H9 (cell line): ENCODE measurements at regions not wholly inside any gene's neighbourhood (a gene's known extent, or its start where the extent isn't known, plus 50 kb on each side); places are given as distances from the start of the nearest gene placed in this dataset.

ENCODE experiments used
- DNase-seq: peaks from one replicate; pipeline ENCODE4 v3.0.0-alpha.2; 2017
- H2AFZ ChIP-seq: one replicate; pipeline ENCODE4 v1.6.1; 2013; ENCODE audit warnings: mild to moderate bottlenecking, low read length, control low read depth, moderate library complexity
- H2AK5ac ChIP-seq: 2 replicates; pipeline ENCODE4 v1.6.1; 2013; ENCODE audit warnings: low read length, control low read depth, mixed read lengths; ENCODE audit not compliant: insufficient read length
- H2BK120ac ChIP-seq: one replicate; pipeline ENCODE4 v1.6.1; 2013; ENCODE audit warnings: low read depth, mild to moderate bottlenecking, low read length, control low read depth, inconsistent platforms; ENCODE audit not compliant: poor library complexity, severe bottlenecking
- H2BK12ac ChIP-seq: 2 replicates; pipeline ENCODE4 v1.6.1; 2013; ENCODE audit warnings: low read length, control low read depth, mixed read lengths, low read depth; ENCODE audit not compliant: insufficient read length
- H2BK15ac ChIP-seq: 2 replicates; pipeline ENCODE4 v1.6.1; 2013; ENCODE audit warnings: low read depth, low read length, control low read depth
- H2BK20ac ChIP-seq: one replicate; pipeline ENCODE4 v1.6.1; 2013; ENCODE audit warnings: low read depth, mild to moderate bottlenecking, low read length, control low read depth, inconsistent platforms; ENCODE audit not compliant: poor library complexity, severe bottlenecking
- H2BK5ac ChIP-seq: 2 replicates; pipeline ENCODE4 v1.6.1; 2013; ENCODE audit warnings: low read length, control low read depth, mixed read lengths; ENCODE audit not compliant: insufficient read length
- H3K14ac ChIP-seq: 2 replicates; pipeline ENCODE4 v1.6.1; 2013; ENCODE audit warnings: low read length, control low read depth; ENCODE audit not compliant: insufficient read depth
- H3K18ac ChIP-seq: 2 replicates; pipeline ENCODE4 v1.6.1; 2013; ENCODE audit warnings: low read depth, mild to moderate bottlenecking, mixed read lengths, low read length, control low read depth; ENCODE audit not compliant: insufficient read length
- H3K23ac ChIP-seq: 2 replicates; pipeline ENCODE4 v1.6.1; 2013; ENCODE audit warnings: low read length, control low read depth, mixed read lengths, low read depth; ENCODE audit not compliant: insufficient read length
- H3K23me2 ChIP-seq: 2 replicates; pipeline ENCODE4 v1.6.1; 2013; ENCODE audit warnings: low read depth, mild to moderate bottlenecking, mixed read lengths, low read length, control low read depth; ENCODE audit not compliant: insufficient read length, poor library complexity, severe bottlenecking
- H3K27ac ChIP-seq: 2 replicates; pipeline ENCODE4 v1.5.1; 2013; ENCODE audit warnings: low read length, control low read depth, mixed read lengths, low read depth; ENCODE audit not compliant: insufficient read length
- H3K27me3 ChIP-seq: 2 replicates; pipeline ENCODE4 v1.6.1; 2013; ENCODE audit warnings: low read length, control low read depth, inconsistent platforms; ENCODE audit not compliant: insufficient read depth
- H3K4ac ChIP-seq: 2 replicates; pipeline ENCODE4 v1.6.1; 2013; ENCODE audit warnings: low read depth, mild to moderate bottlenecking, control low read depth, inconsistent platforms, low read length, moderate library complexity
- H3K4me1 ChIP-seq: 2 replicates; pipeline ENCODE4 v1.6.1; 2013; ENCODE audit warnings: low read length, control low read depth, inconsistent platforms; ENCODE audit not compliant: insufficient read depth
- H3K4me2 ChIP-seq: 2 replicates; pipeline ENCODE4 v1.6.1; 2013; ENCODE audit warnings: low read length, control low read depth, mixed read lengths; ENCODE audit not compliant: insufficient read length, insufficient read depth
- H3K56ac ChIP-seq: 2 replicates; pipeline ENCODE4 v1.6.1; 2013; ENCODE audit warnings: low read depth, mild to moderate bottlenecking, mixed read lengths, low read length, control low read depth; ENCODE audit not compliant: insufficient read length
- H3K79me1 ChIP-seq: 2 replicates; pipeline ENCODE4 v1.6.1; 2013; ENCODE audit warnings: low read depth, mild to moderate bottlenecking, moderate library complexity, low read length, control low read depth, inconsistent platforms; ENCODE audit not compliant: insufficient read depth, poor library complexity, severe bottlenecking
- H3K79me2 ChIP-seq: 2 replicates; pipeline ENCODE4 v1.6.1; 2013; ENCODE audit warnings: low read length, control low read depth, inconsistent platforms; ENCODE audit not compliant: insufficient read depth
- H3K9ac ChIP-seq: 2 replicates; pipeline ENCODE4 v1.6.1; 2013; ENCODE audit warnings: low read length, control low read depth, mixed read lengths; ENCODE audit not compliant: insufficient read length; ENCODE audit errors: extremely low read depth
- H3K9me3 ChIP-seq: one replicate; pipeline ENCODE4 v1.6.1; 2013; ENCODE audit warnings: low read depth, low read length, inconsistent platforms; ENCODE audit not compliant: control insufficient read depth
- H3T11ph ChIP-seq: one replicate; pipeline ENCODE4 v1.6.1; 2013; ENCODE audit warnings: mild to moderate bottlenecking, low read length, control low read depth, inconsistent platforms
- H4K20me1 ChIP-seq: one replicate; pipeline ENCODE4 v1.6.1; 2013; ENCODE audit not compliant: control insufficient read depth, insufficient read length, insufficient read depth
- H4K5ac ChIP-seq: 2 replicates; pipeline ENCODE4 v1.6.1; 2013; ENCODE audit warnings: low read depth, mild to moderate bottlenecking, mixed read lengths, low read length, control low read depth; ENCODE audit not compliant: insufficient read length
- H4K8ac ChIP-seq: replicated peaks from 2 replicates; pipeline ENCODE4 v1.6.1; 2013; ENCODE audit warnings: low read length, control low read depth, mixed read lengths, low read depth; ENCODE audit not compliant: insufficient read length
- H4K91ac ChIP-seq: 2 replicates; pipeline ENCODE4 v1.6.1; 2013; ENCODE audit warnings: low read depth, mild to moderate bottlenecking, moderate library complexity, mixed read lengths, low read length, control low read depth; ENCODE audit not compliant: insufficient read length
- H3K27ac Mint-ChIP-seq, 3 experiments: 2 replicates in 2 of 3; 3 replicates in 1 of 3; pipeline ENCODE4 v1.8.0; 2020 to 2021; ENCODE audit warnings: mixed read lengths in 3 of 3, mild to moderate bottlenecking in 1 of 3, moderate library complexity in 1 of 3
- H3K27me3 Mint-ChIP-seq: 2 replicates; pipeline ENCODE4 v1.8.0; 2021; ENCODE audit warnings: low read depth, mild to moderate bottlenecking, moderate library complexity, mixed read lengths
- H3K36me3 Mint-ChIP-seq, 3 experiments: 2 replicates in 2 of 3; 3 replicates in 1 of 3; pipeline ENCODE4 v1.8.0; 2020 to 2021; ENCODE audit warnings: low read depth in 3 of 3, mixed read lengths in 3 of 3; ENCODE audit not compliant: insufficient read depth in 1 of 3
- H3K4me1 Mint-ChIP-seq, 2 experiments: 2 replicates each; pipeline ENCODE4 v1.8.0; 2020; ENCODE audit warnings: mixed read lengths in 2 of 2
- H3K4me3 Mint-ChIP-seq, 2 experiments: 2 replicates in 1 of 2; 3 replicates in 1 of 2; pipeline ENCODE4 v1.8.0; 2020 to 2021; ENCODE audit warnings: mild to moderate bottlenecking in 2 of 2, mixed read lengths in 2 of 2, moderate library complexity in 1 of 2
- H3K9me3 Mint-ChIP-seq, 2 experiments: 2 replicates in 1 of 2; 3 replicates in 1 of 2; pipeline ENCODE4 v1.8.0; 2020; ENCODE audit warnings: mild to moderate bottlenecking in 2 of 2, mixed read lengths in 2 of 2, moderate library complexity in 1 of 2
- CTCF ChIP-seq: fragments of 200-600 bp; sonication (generic); conservative IDR thresholded peaks from 3 replicates; pipeline ENCODE4 v1.8.0; 2021; ENCODE audit warnings: antibody characterized with exemption, mild to moderate bottlenecking
- WGBS: extraction: QIAGEN DNeasy Blood & Tissue Kit; methylation state at CpG from one replicate; pipeline ENCODE4 v1.1.7; 2013; ENCODE audit warnings: missing lambda C conversion rate, low lambda C conversion rate, mixed read lengths; ENCODE audit not compliant: insufficient read length; ENCODE audit errors: extremely low coverage; 5-methylcytosine and 5-hydroxymethylcytosine counted together

- no peaks in the 10 kb centered on the region for H4K20me1 ChIP-seq
- no peak overlapping the region for H4K5ac ChIP-seq
- no peak for DNase-seq
- Mint-ChIP-seq H3K9me3 (no peaks in the 10 kb centered on the region), H3K36me3 (no peaks in the 10 kb centered on the region), H3K27me3 (no peaks in the 10 kb centered on the region), H3K4me1 (peaks cover 5% of the 10 kb centered on the region in 2 experiments; a peak in 2 of 4 replicates), H3K4me3 (no peak overlapping the region), H3K27ac (no peak overlapping the region)
- no peak overlapping the region for H4K8ac ChIP-seq
- no peak overlapping the region for H3K23ac ChIP-seq
- H4K91ac ChIP-seq, result no peak overlapping the region
- H3K14ac ChIP-seq, result no peak overlapping the region
- no peaks in the 10 kb centered on the region for H3K9me3 ChIP-seq
- no peak overlapping the region for H3K4me2 ChIP-seq
- no peak overlapping the region for H3T11ph ChIP-seq
- no peak overlapping the region for H3K56ac ChIP-seq
- H3K4me1 ChIP-seq, result no peaks in the 10 kb centered on the region
- no peak for TF ChIP-seq CTCF
- H2BK120ac ChIP-seq, result no peak overlapping the region
- no peak overlapping the region for H2BK12ac ChIP-seq
- H2AFZ ChIP-seq, result no peak overlapping the region
- no peaks in the 10 kb centered on the region for H3K23me2 ChIP-seq
- H3K79me2 ChIP-seq, result no peaks in the 10 kb centered on the region
- no peak overlapping the region for H3K18ac ChIP-seq
- no peak overlapping the region for H3K4ac ChIP-seq
- H2BK5ac ChIP-seq, result no peak overlapping the region
- WGBS, result no CpG with 5 or more reads among the region's 1 CpG
- H3K79me1 ChIP-seq, result no peaks in the 10 kb centered on the region
- no peak overlapping the region for H2BK20ac ChIP-seq
- H3K27ac ChIP-seq, result no peak overlapping the region
- H2BK15ac ChIP-seq, result no peak overlapping the region
- no peaks in the 10 kb centered on the region for H3K27me3 ChIP-seq
- no peak overlapping the region for H3K9ac ChIP-seq
- no peak overlapping the region for H2AK5ac ChIP-seq
These were observed 193.9 kb downstream of the ANKRD7 start for GRCh38 chr7:118418433-118418832.
